ENCODE measurements at regions not wholly inside any gene's neighbourhood (a gene's known extent, or its start where the extent isn't known, plus 50 kb on each side); places are given as distances from the start of the nearest gene placed in this dataset.

GRCh38 chr12:42691991-42692557, 102.5 kb upstream of the PRICKLE1 start:
- TF ChIP-seq EZH2 (IDR thresholded peaks at IDR 0.05; ENCODE audit: borderline replicate concordance) (no peak), CTCF (IDR thresholded peaks at IDR 0.05; ENCODE audit: poor library complexity) (no peak)
